ENCODE measurements at regions not wholly inside any gene's neighbourhood (a gene's known extent, or its start where the extent isn't known, plus 50 kb on each side); places are given as distances from the start of the nearest gene placed in this dataset.

- DNase-seq: no peak
Measured at GRCh38 chr12:107533218-107533617, 152.4 kb upstream of the PWP1 start.

GRCh38 chr12:107536613-107537012 is 149.0 kb upstream of the PWP1 start:
- DNase-seq: no peak

GRCh38 chr12:107537464-107538119 is 148.0 kb upstream of the PWP1 start:
- DNase-seq: no peak

GRCh38 chr12:107539196-107539939 is 146.2 kb upstream of the PWP1 start:
- DNase-seq: no peak

GRCh38 chr12:107541001-107541705 is 144.4 kb upstream of the PWP1 start:
- no peak for DNase-seq

GRCh38 chr12:107543416-107543815 is 142.2 kb upstream of the PWP1 start:
- DNase-seq: no peak

GRCh38 chr12:107543841-107544240 is 141.8 kb upstream of the PWP1 start:
- no peak for DNase-seq

GRCh38 chr12:107544937-107545336 is 140.7 kb upstream of the PWP1 start:
- DNase-seq: no peak

GRCh38 chr12:107545737-107546353 is 139.8 kb upstream of the PWP1 start:
- DNase-seq: no peak

- no peak for DNase-seq
Measured at GRCh38 chr12:107547389-107547788, 138.2 kb upstream of the PWP1 start.

- DNase-seq: no peak
Measured at GRCh38 chr12:107549651-107550480, 135.7 kb upstream of the PWP1 start.

- DNase-seq: no peak
Measured at GRCh38 chr12:107551434-107551833, 134.2 kb upstream of the PWP1 start.

GRCh38 chr12:107552263-107552662 is 133.3 kb upstream of the PWP1 start:
- DNase-seq: no peak

GRCh38 chr12:107553211-107553765 is 132.3 kb upstream of the PWP1 start:
- DNase-seq: no peak

- DNase-seq: no peak
Measured at GRCh38 chr12:107554941-107555340, 130.7 kb upstream of the PWP1 start.

GRCh38 chr12:107557026-107557425 is 128.6 kb upstream of the PWP1 start:
- DNase-seq: no peak

- no peak for DNase-seq
Measured at GRCh38 chr12:107557589-107558100, 128.0 kb upstream of the PWP1 start.

GRCh38 chr12:107558141-107558815 is 127.3 kb upstream of the PWP1 start:
- no peak for DNase-seq

- no peak for DNase-seq
Measured at GRCh38 chr12:107558816-107559382, 126.7 kb upstream of the PWP1 start.

GRCh38 chr12:107560165-107560898 is 125.3 kb upstream of the PWP1 start:
- DNase-seq: no peak
